ENCODE measurements at regions not wholly inside any gene's neighbourhood (a gene's known extent, or its start where the extent isn't known, plus 50 kb on each side); places are given as distances from the start of the nearest gene placed in this dataset.
"Not testable (repeated sequence)": the region's sequence is repeated elsewhere in the genome, so short reads cannot be mapped to it uniquely, and the experiment has no call there.

GRCh38 chr2:428591-428990 is 140.7 kb upstream of the ALKAL2 start:
- TF ChIP-seq, protein P1, sequence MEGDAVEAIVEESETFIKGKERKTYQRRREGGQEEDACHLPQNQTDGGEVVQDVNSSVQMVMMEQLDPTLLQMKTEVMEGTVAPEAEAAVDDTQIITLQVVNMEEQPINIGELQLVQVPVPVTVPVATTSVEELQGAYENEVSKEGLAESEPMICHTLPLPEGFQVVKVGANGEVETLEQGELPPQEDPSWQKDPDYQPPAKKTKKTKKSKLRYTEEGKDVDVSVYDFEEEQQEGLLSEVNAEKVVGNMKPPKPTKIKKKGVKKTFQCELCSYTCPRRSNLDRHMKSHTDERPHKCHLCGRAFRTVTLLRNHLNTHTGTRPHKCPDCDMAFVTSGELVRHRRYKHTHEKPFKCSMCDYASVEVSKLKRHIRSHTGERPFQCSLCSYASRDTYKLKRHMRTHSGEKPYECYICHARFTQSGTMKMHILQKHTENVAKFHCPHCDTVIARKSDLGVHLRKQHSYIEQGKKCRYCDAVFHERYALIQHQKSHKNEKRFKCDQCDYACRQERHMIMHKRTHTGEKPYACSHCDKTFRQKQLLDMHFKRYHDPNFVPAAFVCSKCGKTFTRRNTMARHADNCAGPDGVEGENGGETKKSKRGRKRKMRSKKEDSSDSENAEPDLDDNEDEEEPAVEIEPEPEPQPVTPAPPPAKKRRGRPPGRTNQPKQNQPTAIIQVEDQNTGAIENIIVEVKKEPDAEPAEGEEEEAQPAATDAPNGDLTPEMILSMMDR (IDR thresholded peaks at IDR 0.05), result no peak
- H3K9me3 ChIP-seq, result no peaks in the 10 kb centered on the region
- H3K4me3 ChIP-seq, result no peak overlapping the region
- H3K36me3 ChIP-seq, result no peaks in the 10 kb centered on the region
- no peak overlapping the region for H3K27ac ChIP-seq
- H3K27me3 ChIP-seq (replicated peaks; ENCODE audit: insufficient read depth), result no peaks in the 10 kb centered on the region
- no peak for ATAC-seq (ENCODE audit: insufficient number of reproducible peaks, low FRiP score, low read depth)
- no peaks in the 10 kb centered on the region for H3K4me1 ChIP-seq (ENCODE audit: control insufficient read depth in 1 of 2, low read depth in 2 of 2)
- no peak for DNase-seq (ENCODE audit: low spot score)

- not testable (repeated sequence) for ATAC-seq (ENCODE audit: insufficient number of reproducible peaks, low FRiP score, low read depth); H3K27ac ChIP-seq; H3K4me1 ChIP-seq (ENCODE audit: control insufficient read depth in 1 of 2, low read depth in 2 of 2); H3K27me3 ChIP-seq (replicated peaks; ENCODE audit: insufficient read depth); H3K36me3 ChIP-seq; H3K9me3 ChIP-seq; DNase-seq (ENCODE audit: low spot score); H3K4me3 ChIP-seq
Measured at GRCh38 chr2:426696-427095, 138.8 kb upstream of the ALKAL2 start.

DNA sequence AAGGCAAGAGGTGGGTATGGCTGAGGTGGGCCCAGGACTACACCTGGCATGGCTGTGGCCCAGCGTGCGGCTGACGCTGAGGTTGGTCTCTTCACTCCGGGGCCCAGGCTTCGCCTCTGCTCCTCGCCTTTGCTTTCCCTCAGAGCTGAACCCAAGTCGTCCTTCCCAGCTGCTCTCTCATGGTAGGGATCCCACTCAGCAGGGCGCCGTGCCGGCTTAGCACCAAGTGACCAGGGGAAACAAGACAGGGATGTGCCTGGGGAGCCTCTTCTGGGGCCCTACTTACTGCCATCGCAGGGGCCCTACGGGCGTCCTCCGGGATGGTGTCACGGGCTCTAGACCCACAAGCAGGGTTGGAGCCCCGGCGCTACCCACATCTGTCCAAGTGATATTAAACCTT is 138.1 kb upstream of the ALKAL2 start:
- H3K9me3 ChIP-seq, result no peaks in the 10 kb centered on the region
- no peak overlapping the region for H3K4me3 ChIP-seq
- no peaks in the 10 kb centered on the region for H3K4me1 ChIP-seq (ENCODE audit: control insufficient read depth in 1 of 2, low read depth in 2 of 2)
- TF ChIP-seq, protein P1 (IDR thresholded peaks at IDR 0.05), result no peak
- H3K27ac ChIP-seq, result no peak overlapping the region
- no peak for DNase-seq (ENCODE audit: low spot score)
- no peaks in the 10 kb centered on the region for H3K27me3 ChIP-seq (replicated peaks; ENCODE audit: insufficient read depth)
- H3K36me3 ChIP-seq, result no peaks in the 10 kb centered on the region
- ATAC-seq (ENCODE audit: insufficient number of reproducible peaks, low FRiP score, low read depth), result no peak

GRCh38 chr2:425243-425642 is 137.4 kb upstream of the ALKAL2 start:
- H3K9me3 ChIP-seq, result no peaks in the 10 kb centered on the region
- no peaks in the 10 kb centered on the region for H3K36me3 ChIP-seq
- H3K4me3 ChIP-seq, result no peak overlapping the region
- no peaks in the 10 kb centered on the region for H3K4me1 ChIP-seq (ENCODE audit: control insufficient read depth in 1 of 2, low read depth in 2 of 2)
- ATAC-seq (ENCODE audit: insufficient number of reproducible peaks, low FRiP score, low read depth) (no peak), DNase-seq (ENCODE audit: low spot score) (no peak)
- TF ChIP-seq, protein P1 (IDR thresholded peaks at IDR 0.05), result no peak
- H3K27me3 ChIP-seq (replicated peaks; ENCODE audit: insufficient read depth), result no peaks in the 10 kb centered on the region
- no peak overlapping the region for H3K27ac ChIP-seq

DNA sequence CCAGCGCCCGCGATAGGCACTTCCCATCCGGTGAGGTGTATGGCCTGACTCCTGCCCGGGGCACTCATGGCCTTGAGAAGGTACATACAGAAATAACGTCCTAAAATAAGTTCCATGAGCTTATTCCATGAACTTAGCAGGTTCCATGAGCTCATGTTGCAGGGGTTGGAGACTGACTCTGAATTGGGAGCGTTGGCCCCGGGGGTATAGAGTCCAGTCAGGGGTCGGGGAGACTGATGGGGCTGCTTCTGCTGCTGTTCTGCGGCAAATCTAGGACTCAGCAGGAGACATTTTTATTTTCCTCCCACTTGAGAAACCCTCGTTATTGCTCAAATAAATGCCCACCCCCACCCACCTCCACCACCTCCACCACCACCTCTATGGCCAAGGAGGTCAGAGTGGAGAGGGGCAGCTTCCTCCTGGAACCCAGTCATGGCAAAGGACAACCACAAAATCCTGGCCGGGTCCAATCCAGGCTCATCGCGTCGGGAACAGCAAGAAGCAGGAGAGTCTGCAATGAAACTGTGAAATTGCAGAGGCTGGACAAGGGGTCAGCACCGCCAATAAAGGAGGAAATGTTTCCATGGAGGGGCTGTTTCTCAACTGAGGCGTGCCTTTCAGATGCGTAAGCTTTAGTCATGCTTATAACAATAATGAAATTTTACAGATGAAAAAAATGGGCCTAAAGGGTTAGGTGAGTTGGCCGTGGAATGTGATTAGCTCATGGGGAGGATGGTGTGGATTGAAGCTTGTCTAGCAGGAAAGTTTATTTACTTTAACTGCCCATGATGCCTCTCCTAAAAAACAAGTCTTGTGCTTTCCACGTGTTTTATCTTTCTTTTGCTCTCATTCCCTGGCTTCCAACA is 136.6 kb upstream of the ALKAL2 start:
- no peak overlapping the region for H3K4me3 ChIP-seq
- no peak overlapping the region for H3K27ac ChIP-seq
- H3K4me1 ChIP-seq (ENCODE audit: control insufficient read depth in 1 of 2, low read depth in 2 of 2), result no peaks in the 10 kb centered on the region
- DNase-seq (ENCODE audit: low spot score), result no peak
- TF ChIP-seq, protein P1 (IDR thresholded peaks at IDR 0.05), result no peak
- no peaks in the 10 kb centered on the region for H3K27me3 ChIP-seq (replicated peaks; ENCODE audit: insufficient read depth)
- H3K36me3 ChIP-seq, result no peaks in the 10 kb centered on the region
- no peak for ATAC-seq (ENCODE audit: insufficient number of reproducible peaks, low FRiP score, low read depth)
- no peaks in the 10 kb centered on the region for H3K9me3 ChIP-seq

DNA sequence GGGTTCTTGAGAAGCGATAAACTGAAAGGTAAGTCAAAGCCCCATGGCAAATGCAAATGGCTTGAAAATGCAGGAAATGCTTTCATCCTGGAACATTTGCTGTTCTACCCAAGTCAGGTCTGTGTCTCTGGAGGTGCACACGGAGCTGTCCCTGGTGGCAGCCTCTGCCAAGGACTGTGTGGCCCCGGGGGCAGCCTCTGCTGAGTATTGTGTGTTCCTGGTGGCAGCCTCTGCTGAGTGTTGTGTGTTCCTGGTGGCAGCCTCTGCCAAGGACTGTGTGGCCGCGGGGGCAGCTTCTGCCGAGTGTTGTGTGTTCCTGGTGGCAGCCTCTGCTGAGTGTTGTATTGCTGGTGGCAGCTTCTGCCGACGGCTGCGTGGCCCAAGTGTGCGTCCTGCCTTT is 135.6 kb upstream of the ALKAL2 start:
- ATAC-seq (ENCODE audit: insufficient number of reproducible peaks, low FRiP score, low read depth) (no peak), DNase-seq (ENCODE audit: low spot score) (no peak)
- Histone ChIP-seq H3K9me3 (no peaks in the 10 kb centered on the region), H3K36me3 (no peaks in the 10 kb centered on the region), H3K27me3 (replicated peaks; ENCODE audit: insufficient read depth) (no peaks in the 10 kb centered on the region), H3K4me1 (ENCODE audit: control insufficient read depth in 1 of 2, low read depth in 2 of 2) (no peaks in the 10 kb centered on the region), H3K4me3 (no peak overlapping the region), H3K27ac (no peak overlapping the region)
- TF ChIP-seq, protein P1 (IDR thresholded peaks at IDR 0.05), result no peak
